ENCODE measurements at regions not wholly inside any gene's neighbourhood (a gene's known extent, or its start where the extent isn't known, plus 50 kb on each side); places are given as distances from the start of the nearest gene placed in this dataset.

- no peak for TF ChIP-seq TAF1 (IDR thresholded peaks at IDR 0.05; ENCODE audit: low read depth)
- TF ChIP-seq RAD21 (conservative IDR thresholded peaks at IDR 0.05): no peak
- TF ChIP-seq CTCF (IDR thresholded peaks at IDR 0.05; ENCODE audit: poor library complexity, severe bottlenecking): no peak
- TF ChIP-seq EZH2 (IDR thresholded peaks at IDR 0.05; ENCODE audit: borderline replicate concordance, insufficient read depth, low read length, poor library complexity, severe bottlenecking): no peak
- TF ChIP-seq EP300 (conservative IDR thresholded peaks at IDR 0.05; ENCODE audit: poor library complexity, severe bottlenecking): no peak
- TF ChIP-seq REST (IDR thresholded peaks at IDR 0.05; ENCODE audit: borderline replicate concordance): no peak
- TF ChIP-seq POLR2AphosphoS5 (IDR thresholded peaks at IDR 0.05): no peak
- TF ChIP-seq MXI1 (conservative IDR thresholded peaks at IDR 0.05; ENCODE audit: poor library complexity, severe bottlenecking): no peak
Observed at GRCh38 chr2:15685143-15685542, 93.5 kb downstream of the DDX1 start.
